ENCODE measurements at regions not wholly inside any gene's neighbourhood (a gene's known extent, or its start where the extent isn't known, plus 50 kb on each side); places are given as distances from the start of the nearest gene placed in this dataset.

DNA sequence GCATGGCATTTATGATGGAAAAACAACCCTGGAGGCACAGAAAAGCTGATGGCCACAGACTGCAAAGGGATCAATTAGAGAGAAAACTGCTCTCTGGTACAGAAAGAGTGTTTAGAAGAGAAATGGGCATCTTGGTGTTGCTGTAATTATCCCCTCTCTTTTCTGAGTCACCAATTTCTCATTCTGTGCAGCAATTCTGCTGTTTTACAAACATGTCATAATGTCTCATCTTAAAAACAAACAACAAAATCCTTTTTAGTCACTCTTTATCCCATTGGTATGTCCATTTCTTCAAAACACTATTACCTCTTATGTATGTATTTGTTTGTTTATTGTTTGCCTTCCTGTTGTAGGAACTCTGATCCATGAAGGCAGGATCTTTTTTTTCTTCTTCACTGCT lies 73.9 kb upstream of the HK2 start:
- FAIRE-seq, result no peak

DNA sequence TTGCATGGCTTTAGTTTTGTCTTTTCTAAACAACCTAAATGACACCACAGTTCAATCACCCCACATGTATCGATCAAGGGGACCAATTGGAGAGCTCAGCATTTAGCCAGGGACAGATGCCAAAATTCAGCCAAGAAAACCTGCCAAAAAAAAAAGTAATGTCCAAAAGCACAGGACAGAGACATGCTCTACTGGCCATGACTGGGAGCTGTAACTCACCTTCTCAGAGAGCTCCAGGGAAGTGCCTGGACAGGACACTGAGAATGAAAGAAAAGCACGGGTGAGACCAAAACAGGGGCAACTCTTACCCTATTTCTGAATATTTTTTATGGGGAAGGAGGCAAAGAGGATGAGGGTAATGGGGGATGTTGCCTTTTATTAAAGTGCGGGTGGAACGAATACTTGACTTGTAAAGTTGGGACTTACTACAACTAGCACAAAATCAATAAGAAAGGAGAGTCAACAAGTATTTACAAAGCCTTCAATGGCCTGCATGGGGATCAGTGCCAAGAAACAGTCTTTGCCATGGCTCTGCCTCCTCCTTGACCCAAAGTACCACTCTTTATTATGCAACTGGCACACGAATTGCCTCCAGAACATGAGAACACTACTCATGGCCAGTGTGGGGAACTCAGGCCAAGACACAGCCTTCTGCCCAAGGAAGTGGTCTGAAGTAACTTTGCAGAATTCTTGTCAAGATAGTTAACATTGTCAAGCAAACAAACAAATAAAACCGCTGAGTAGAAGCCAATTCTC lies 72.9 kb upstream of the HK2 start:
- FAIRE-seq (no peak), DNase-seq (ENCODE audit: low spot score) (no peak)

More for the DNA sequence above, 73.9 kb upstream of the HK2 start:
- DNase-seq (ENCODE audit: low spot score), result no peak

DNA sequence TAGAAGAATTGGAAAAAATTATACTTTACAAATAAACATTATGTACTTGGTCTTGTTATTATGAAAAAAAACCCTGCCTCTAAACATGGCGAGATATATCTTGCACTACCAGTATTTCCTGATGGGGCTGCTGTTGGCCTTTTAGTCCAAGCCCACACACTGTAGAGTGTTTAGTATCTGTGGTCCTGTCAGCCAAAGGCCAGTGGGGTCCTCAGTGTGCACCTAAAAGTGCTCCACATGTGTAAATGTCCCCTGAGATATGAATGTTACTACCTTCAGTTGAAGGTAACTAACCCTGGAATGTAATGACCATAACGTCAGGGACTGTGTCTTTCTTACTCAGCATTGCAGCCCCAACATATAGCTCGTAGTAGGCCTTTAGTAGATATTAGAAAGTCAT lies 71.1 kb upstream of the HK2 start:
- DNase-seq (ENCODE audit: low spot score), result no peak

DNA sequence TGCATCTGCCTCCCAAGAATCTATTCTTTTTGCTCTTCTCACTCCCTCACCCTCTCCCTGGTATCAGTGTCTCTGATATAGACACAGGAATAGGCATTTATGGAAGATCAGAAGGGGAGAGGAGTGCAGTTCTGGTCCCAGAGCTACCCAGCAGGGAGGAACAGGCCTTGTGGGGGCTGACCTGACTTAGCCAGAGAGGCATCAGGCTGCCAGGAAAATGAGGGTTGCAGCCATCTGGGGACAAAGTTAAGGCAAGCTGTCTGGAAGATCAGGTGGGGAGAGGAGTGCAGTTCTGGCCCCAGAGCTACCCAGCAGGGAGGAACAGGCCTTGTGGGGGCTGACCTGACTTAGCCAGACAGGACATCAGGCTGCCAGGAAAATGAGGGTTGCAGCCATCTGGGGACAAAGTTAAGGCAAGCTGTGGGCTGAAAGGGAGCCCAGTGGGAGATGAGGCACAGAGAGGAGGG lies 69.9 kb upstream of the HK2 start:
- no peak for DNase-seq (ENCODE audit: low spot score)
- no peak for FAIRE-seq

More for the DNA sequence above, 71.1 kb upstream of the HK2 start:
- no peak for FAIRE-seq

DNA sequence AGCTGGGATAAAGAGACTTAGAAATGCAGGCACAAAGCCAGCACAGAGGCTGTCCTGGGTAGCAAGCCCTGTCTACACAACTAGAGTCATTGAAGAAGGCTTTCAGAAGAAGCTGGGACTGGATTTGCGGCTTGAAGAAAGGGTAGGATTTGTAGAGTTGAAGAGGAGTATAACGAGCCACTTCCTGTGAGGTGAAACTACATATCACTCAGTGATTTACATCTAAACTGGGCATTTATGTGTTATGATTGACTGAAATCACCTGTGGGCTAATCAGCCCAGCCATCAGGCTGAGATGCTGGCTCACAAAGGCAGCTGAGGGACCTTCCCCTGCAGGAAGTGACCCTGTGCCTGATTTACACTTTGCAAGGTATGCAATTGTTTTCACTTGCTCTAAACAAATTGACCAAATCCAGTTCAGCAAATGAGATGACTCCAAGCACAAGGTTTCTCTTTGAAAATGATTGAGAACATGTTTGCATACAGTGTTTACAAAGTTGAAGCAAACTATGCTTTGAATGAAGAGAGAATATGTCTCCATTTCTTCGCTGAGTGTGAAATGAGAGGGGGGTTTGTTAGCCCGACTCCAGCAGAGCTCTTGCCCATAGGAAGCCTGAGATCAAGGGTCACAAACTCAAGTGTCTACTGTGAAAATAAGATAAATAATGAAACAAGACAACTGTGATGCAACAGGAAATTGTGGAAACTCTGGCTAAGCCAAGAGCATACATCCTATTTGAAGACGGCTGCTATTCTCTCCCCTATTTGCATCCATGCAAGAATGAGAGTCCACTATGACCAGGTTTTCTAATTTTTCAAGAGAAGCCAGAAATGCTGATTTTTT lies 69.3 kb upstream of the HK2 start:
- no peak for FAIRE-seq
- no peak for DNase-seq (ENCODE audit: low spot score)

DNA sequence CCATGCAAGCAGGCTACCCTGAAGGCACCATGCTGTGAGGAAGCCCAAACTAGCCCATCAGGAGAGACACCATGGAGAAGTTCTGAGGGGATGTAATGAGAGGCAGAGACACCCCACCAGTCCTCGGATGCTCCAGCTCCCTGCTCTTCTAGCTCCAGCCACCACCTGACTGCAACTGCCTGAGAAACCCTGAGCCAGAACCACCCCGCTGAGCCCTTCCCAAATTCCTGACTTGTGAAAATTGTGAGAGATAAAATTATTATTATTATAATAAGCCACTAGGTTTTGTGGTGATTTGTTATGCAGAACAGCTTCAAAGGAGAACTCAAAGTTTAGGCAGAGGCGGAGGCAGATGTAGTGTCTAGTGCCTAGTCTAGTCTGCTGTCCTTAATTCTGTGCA lies 67.1 kb upstream of the HK2 start:
- DNase-seq (ENCODE audit: low spot score) (no peak), FAIRE-seq (no peak)

DNA sequence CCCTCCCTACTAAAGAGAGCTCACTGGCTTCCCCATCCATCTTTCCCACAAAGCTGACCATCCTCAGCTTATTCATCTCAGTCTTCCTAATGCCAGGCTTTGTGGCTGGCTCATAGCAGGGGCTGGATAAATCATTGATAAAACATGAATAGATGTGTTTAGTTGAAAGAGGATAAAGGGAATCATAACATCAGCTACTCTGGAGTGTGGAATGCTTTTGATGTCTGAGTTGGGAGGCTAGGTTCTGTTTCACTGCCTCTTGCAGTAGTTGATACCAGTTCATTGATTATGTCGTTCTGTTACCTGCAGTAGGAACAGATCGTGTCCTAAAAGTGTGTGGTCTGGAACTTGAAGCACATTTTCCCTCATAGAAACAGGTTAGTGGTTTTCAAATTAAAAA lies 66.3 kb upstream of the HK2 start:
- no peak for DNase-seq (ENCODE audit: low spot score)
- no peak for FAIRE-seq

DNA sequence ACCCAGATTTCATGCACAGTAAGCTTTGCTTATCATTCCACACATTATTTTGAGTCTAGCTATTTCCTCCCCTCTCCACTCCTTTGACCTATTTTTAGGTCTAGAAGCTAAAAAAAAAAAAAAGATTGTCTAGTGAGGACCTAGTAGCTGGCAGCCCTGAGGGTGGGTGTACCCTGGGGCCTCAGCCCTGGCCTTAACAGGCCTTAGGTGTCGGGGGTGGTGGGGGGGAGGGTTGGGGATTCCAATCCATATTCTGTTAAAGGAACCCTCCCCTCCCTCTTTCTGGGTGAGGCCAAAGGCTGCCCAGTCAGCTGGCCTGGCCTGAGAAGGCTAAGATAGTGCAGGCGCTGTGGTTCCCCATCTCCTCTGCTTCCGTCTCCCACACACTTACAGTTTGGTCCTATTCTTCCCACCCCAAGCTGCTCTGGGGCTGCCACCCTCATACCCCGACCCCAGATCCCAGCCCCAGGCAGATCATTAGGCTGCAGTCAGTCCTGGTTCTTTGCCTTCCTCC lies 65.5 kb upstream of the HK2 start:
- DNase-seq (ENCODE audit: low spot score) (no peak), FAIRE-seq (no peak)

DNA sequence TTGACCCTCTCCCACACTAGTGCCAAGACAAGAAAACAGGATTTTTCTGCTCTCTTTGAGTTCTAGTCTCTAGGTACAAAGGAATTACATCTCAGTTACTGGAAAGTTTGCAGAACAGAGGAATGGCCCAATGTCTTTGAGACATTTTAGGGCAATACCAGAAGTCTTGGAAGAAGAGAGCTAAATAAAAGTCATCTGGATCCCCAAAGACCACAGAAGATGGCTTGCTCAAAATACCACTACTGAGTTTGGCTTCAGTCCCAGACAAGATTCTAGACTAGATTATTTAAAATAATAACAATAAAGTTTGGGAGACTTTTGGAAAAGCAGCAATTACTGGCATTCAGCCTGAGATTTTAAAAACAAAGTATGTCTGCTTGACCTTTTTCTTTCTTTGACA lies 61.9 kb upstream of the HK2 start:
- DNase-seq (ENCODE audit: low spot score), result no peak
- FAIRE-seq, result no peak

DNA sequence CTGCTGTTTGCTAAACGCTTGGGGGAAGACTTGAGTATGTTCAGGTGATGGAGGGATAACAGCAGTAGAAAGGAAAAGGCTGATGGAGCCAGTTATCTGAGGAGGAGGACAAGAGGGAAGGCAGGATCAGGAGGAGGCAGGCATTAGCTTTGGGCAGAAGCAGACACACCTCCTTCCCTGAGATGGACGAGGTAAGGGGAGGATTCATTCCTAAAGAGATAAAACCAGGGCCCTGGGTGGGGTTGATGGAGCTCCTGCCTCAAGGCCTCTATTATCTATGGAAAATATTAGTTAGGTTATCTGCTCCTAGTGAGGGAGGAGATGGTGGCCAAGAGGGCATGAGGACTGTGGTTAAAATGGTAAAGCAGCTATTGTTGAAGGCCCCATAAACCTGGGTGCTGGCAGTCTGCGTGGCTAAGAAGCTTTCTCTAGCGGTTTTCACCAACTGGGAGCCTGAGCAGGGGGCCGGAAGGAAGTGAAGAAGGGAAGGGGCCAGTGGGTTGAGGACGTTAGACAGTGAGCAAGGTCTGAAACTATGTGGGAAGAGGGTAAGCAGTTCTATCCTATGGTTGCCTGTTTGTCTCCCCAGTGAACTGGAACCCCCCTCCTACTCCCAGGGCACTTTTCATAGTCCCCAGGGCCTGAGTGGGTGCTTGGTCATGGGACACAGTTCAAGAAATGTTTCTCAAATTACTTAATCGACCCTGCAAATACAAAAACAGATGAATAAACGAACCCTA lies 56.6 kb upstream of the HK2 start:
- DNase-seq (ENCODE audit: low spot score), result no peak
- no peak for FAIRE-seq

DNA sequence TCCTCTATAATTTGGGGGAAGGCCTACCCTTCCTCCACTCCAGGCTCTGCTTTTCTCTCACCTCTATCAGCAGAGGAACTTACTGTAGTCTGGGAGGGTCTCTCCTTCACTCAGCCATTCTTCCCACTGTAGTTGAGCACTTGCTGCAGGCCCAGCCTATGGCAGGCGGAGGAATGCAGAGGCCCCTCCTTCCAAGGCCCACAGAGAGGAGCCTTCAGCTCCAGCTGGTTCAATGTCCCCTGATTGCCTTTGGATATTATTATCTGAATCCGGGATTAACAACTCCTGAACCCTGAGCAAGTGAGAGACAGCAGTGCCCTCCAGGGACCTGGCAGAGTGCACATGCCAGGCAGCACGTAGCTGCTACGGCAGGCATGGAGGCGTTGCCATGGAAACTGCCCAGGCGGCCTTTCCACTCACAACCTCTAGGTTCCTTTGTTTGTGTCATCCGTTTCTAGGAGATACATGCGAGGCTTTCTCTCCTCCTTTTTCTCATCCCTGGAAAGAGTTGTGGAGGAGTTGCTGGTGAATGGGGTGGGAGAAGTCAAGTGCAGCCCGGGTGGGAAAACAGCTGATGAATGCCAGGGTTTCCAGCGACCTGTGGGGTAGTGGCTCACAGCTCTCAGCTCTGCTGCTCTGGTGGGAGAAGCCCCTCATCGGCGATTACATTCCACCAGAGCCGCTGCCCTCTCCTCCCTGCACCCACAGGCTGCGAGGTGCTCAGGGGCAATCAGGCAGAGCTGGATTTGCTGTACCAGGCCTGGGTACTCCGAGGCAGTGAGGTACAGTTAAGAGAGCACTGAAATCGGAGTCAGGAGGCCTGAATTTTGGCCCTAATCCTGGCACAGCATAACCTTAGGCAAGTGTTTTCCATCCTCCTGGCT lies 55.3 kb upstream of the HK2 start:
- DNase-seq (ENCODE audit: low spot score) (no peak), FAIRE-seq (no peak)

DNA sequence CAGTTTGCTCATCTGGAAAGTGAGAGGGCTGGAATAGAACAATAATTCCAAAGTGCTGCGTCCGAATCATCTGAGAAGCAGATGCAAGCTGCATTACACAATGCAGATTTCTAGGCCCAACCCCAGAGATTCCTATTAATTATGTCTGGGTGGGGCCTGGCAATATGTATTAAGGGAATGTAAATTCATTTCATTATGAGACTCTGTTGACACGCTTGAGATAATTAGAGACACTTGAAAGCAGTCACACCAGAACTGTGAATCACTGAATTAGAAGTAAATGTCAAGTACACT lies 54.7 kb upstream of the HK2 start:
- DNase-seq (ENCODE audit: low spot score) (no peak), FAIRE-seq (no peak)

DNA sequence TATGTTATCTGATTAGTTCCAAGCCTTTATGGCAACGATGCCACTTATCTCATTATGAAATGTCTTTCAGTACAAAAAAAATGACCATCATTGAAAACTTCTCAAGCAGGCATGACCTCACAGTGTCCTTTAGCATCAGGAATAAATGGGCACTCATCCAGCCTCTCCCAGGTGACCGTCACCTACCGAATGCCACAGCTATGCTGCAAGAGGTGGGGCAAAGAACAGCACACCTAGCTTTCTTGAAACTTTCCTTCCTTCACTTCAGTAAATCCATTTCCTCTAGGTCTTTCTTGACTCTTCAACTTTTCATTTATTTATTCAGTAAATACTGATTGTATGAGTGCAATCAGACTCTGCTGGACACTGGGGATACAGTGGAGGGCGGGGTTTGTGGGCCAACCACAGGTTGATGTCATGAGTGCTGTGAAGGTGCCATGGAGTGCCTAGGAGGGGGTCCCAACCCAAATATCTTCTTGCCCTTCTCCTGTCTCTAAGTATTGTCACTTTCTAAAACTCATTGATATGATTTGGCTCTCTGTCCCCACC lies 54.3 kb upstream of the HK2 start:
- no peak for DNase-seq (ENCODE audit: low spot score)
- no peak for FAIRE-seq

Data from RCC 7860 (cell line).